IMR-90 (cell line): ENCODE measurements at regions not wholly inside any gene's neighbourhood (a gene's known extent, or its start where the extent isn't known, plus 50 kb on each side); places are given as distances from the start of the nearest gene placed in this dataset.

Experiments
- CHD1 ChIP-seq: IDR thresholded peaks from 2 replicates; pipeline ENCODE4 v1.6.1; 2012; ENCODE audit warnings: low read depth, low read length, improper control_type of control experiment
- CTCF ChIP-seq: conservative IDR thresholded peaks from 2 replicates; pipeline ENCODE4 v1.5.1; 2012; ENCODE audit warnings: mild to moderate bottlenecking, low read depth, low read length, improper control_type of control experiment
- POLR2A ChIP-seq: IDR thresholded peaks from 2 replicates; pipeline ENCODE4 v1.6.1; 2012; ENCODE audit warnings: mild to moderate bottlenecking, low read depth, low read length

- TF ChIP-seq CTCF (no peak), CHD1 (no peak), POLR2A (no peak)
Measured at GRCh38 chr1:78247079-78247478, 201.3 kb downstream of the GIPC2 start.
